H9 (cell line): ENCODE measurements at regions not wholly inside any gene's neighbourhood (a gene's known extent, or its start where the extent isn't known, plus 50 kb on each side); places are given as distances from the start of the nearest gene placed in this dataset.

ENCODE experiments used
- DNase-seq: peaks from one replicate; pipeline ENCODE4 v3.0.0-alpha.2; 2017
- H2AFZ ChIP-seq: one replicate; pipeline ENCODE4 v1.6.1; 2013; ENCODE audit warnings: mild to moderate bottlenecking, low read length, control low read depth, moderate library complexity
- H2AK5ac ChIP-seq: 2 replicates; pipeline ENCODE4 v1.6.1; 2013; ENCODE audit warnings: low read length, control low read depth, mixed read lengths; ENCODE audit not compliant: insufficient read length
- H2BK120ac ChIP-seq: one replicate; pipeline ENCODE4 v1.6.1; 2013; ENCODE audit warnings: low read depth, mild to moderate bottlenecking, low read length, control low read depth, inconsistent platforms; ENCODE audit not compliant: poor library complexity, severe bottlenecking
- H2BK12ac ChIP-seq: 2 replicates; pipeline ENCODE4 v1.6.1; 2013; ENCODE audit warnings: low read length, control low read depth, mixed read lengths, low read depth; ENCODE audit not compliant: insufficient read length
- H2BK15ac ChIP-seq: 2 replicates; pipeline ENCODE4 v1.6.1; 2013; ENCODE audit warnings: low read depth, low read length, control low read depth
- H2BK20ac ChIP-seq: one replicate; pipeline ENCODE4 v1.6.1; 2013; ENCODE audit warnings: low read depth, mild to moderate bottlenecking, low read length, control low read depth, inconsistent platforms; ENCODE audit not compliant: poor library complexity, severe bottlenecking
- H2BK5ac ChIP-seq: 2 replicates; pipeline ENCODE4 v1.6.1; 2013; ENCODE audit warnings: low read length, control low read depth, mixed read lengths; ENCODE audit not compliant: insufficient read length
- H3K14ac ChIP-seq: 2 replicates; pipeline ENCODE4 v1.6.1; 2013; ENCODE audit warnings: low read length, control low read depth; ENCODE audit not compliant: insufficient read depth
- H3K18ac ChIP-seq: 2 replicates; pipeline ENCODE4 v1.6.1; 2013; ENCODE audit warnings: low read depth, mild to moderate bottlenecking, mixed read lengths, low read length, control low read depth; ENCODE audit not compliant: insufficient read length
- H3K23ac ChIP-seq: 2 replicates; pipeline ENCODE4 v1.6.1; 2013; ENCODE audit warnings: low read length, control low read depth, mixed read lengths, low read depth; ENCODE audit not compliant: insufficient read length
- H3K23me2 ChIP-seq: 2 replicates; pipeline ENCODE4 v1.6.1; 2013; ENCODE audit warnings: low read depth, mild to moderate bottlenecking, mixed read lengths, low read length, control low read depth; ENCODE audit not compliant: insufficient read length, poor library complexity, severe bottlenecking
- H3K27ac ChIP-seq: 2 replicates; pipeline ENCODE4 v1.5.1; 2013; ENCODE audit warnings: low read length, control low read depth, mixed read lengths, low read depth; ENCODE audit not compliant: insufficient read length
- H3K27me3 ChIP-seq: 2 replicates; pipeline ENCODE4 v1.6.1; 2013; ENCODE audit warnings: low read length, control low read depth, inconsistent platforms; ENCODE audit not compliant: insufficient read depth
- H3K4ac ChIP-seq: 2 replicates; pipeline ENCODE4 v1.6.1; 2013; ENCODE audit warnings: low read depth, mild to moderate bottlenecking, control low read depth, inconsistent platforms, low read length, moderate library complexity
- H3K4me1 ChIP-seq: 2 replicates; pipeline ENCODE4 v1.6.1; 2013; ENCODE audit warnings: low read length, control low read depth, inconsistent platforms; ENCODE audit not compliant: insufficient read depth
- H3K4me2 ChIP-seq: 2 replicates; pipeline ENCODE4 v1.6.1; 2013; ENCODE audit warnings: low read length, control low read depth, mixed read lengths; ENCODE audit not compliant: insufficient read length, insufficient read depth
- H3K56ac ChIP-seq: 2 replicates; pipeline ENCODE4 v1.6.1; 2013; ENCODE audit warnings: low read depth, mild to moderate bottlenecking, mixed read lengths, low read length, control low read depth; ENCODE audit not compliant: insufficient read length
- H3K79me1 ChIP-seq: 2 replicates; pipeline ENCODE4 v1.6.1; 2013; ENCODE audit warnings: low read depth, mild to moderate bottlenecking, moderate library complexity, low read length, control low read depth, inconsistent platforms; ENCODE audit not compliant: insufficient read depth, poor library complexity, severe bottlenecking
- H3K79me2 ChIP-seq: 2 replicates; pipeline ENCODE4 v1.6.1; 2013; ENCODE audit warnings: low read length, control low read depth, inconsistent platforms; ENCODE audit not compliant: insufficient read depth
- H3K9ac ChIP-seq: 2 replicates; pipeline ENCODE4 v1.6.1; 2013; ENCODE audit warnings: low read length, control low read depth, mixed read lengths; ENCODE audit not compliant: insufficient read length; ENCODE audit errors: extremely low read depth
- H3K9me3 ChIP-seq: one replicate; pipeline ENCODE4 v1.6.1; 2013; ENCODE audit warnings: low read depth, low read length, inconsistent platforms; ENCODE audit not compliant: control insufficient read depth
- H3T11ph ChIP-seq: one replicate; pipeline ENCODE4 v1.6.1; 2013; ENCODE audit warnings: mild to moderate bottlenecking, low read length, control low read depth, inconsistent platforms
- H4K20me1 ChIP-seq: one replicate; pipeline ENCODE4 v1.6.1; 2013; ENCODE audit not compliant: control insufficient read depth, insufficient read length, insufficient read depth
- H4K5ac ChIP-seq: 2 replicates; pipeline ENCODE4 v1.6.1; 2013; ENCODE audit warnings: low read depth, mild to moderate bottlenecking, mixed read lengths, low read length, control low read depth; ENCODE audit not compliant: insufficient read length
- H4K8ac ChIP-seq: replicated peaks from 2 replicates; pipeline ENCODE4 v1.6.1; 2013; ENCODE audit warnings: low read length, control low read depth, mixed read lengths, low read depth; ENCODE audit not compliant: insufficient read length
- H4K91ac ChIP-seq: 2 replicates; pipeline ENCODE4 v1.6.1; 2013; ENCODE audit warnings: low read depth, mild to moderate bottlenecking, moderate library complexity, mixed read lengths, low read length, control low read depth; ENCODE audit not compliant: insufficient read length
- H3K27ac Mint-ChIP-seq, 3 experiments: 2 replicates in 2 of 3; 3 replicates in 1 of 3; pipeline ENCODE4 v1.8.0; 2020 to 2021; ENCODE audit warnings: mixed read lengths in 3 of 3, mild to moderate bottlenecking in 1 of 3, moderate library complexity in 1 of 3
- H3K27me3 Mint-ChIP-seq: 2 replicates; pipeline ENCODE4 v1.8.0; 2021; ENCODE audit warnings: low read depth, mild to moderate bottlenecking, moderate library complexity, mixed read lengths
- H3K36me3 Mint-ChIP-seq, 3 experiments: 2 replicates in 2 of 3; 3 replicates in 1 of 3; pipeline ENCODE4 v1.8.0; 2020 to 2021; ENCODE audit warnings: low read depth in 3 of 3, mixed read lengths in 3 of 3; ENCODE audit not compliant: insufficient read depth in 1 of 3
- H3K4me1 Mint-ChIP-seq, 2 experiments: 2 replicates each; pipeline ENCODE4 v1.8.0; 2020; ENCODE audit warnings: mixed read lengths in 2 of 2
- H3K4me3 Mint-ChIP-seq, 2 experiments: 2 replicates in 1 of 2; 3 replicates in 1 of 2; pipeline ENCODE4 v1.8.0; 2020 to 2021; ENCODE audit warnings: mild to moderate bottlenecking in 2 of 2, mixed read lengths in 2 of 2, moderate library complexity in 1 of 2
- H3K9me3 Mint-ChIP-seq, 2 experiments: 2 replicates in 1 of 2; 3 replicates in 1 of 2; pipeline ENCODE4 v1.8.0; 2020; ENCODE audit warnings: mild to moderate bottlenecking in 2 of 2, mixed read lengths in 2 of 2, moderate library complexity in 1 of 2
- CTCF ChIP-seq: fragments of 200-600 bp; sonication (generic); conservative IDR thresholded peaks from 3 replicates; pipeline ENCODE4 v1.8.0; 2021; ENCODE audit warnings: antibody characterized with exemption, mild to moderate bottlenecking
- WGBS: extraction: QIAGEN DNeasy Blood & Tissue Kit; methylation state at CpG from one replicate; pipeline ENCODE4 v1.1.7; 2013; ENCODE audit warnings: missing lambda C conversion rate, low lambda C conversion rate, mixed read lengths; ENCODE audit not compliant: insufficient read length; ENCODE audit errors: extremely low coverage; 5-methylcytosine and 5-hydroxymethylcytosine counted together

- H3K9ac ChIP-seq, result no peak overlapping the region
- no peak overlapping the region for H3K27ac ChIP-seq
- H2BK20ac ChIP-seq, result no peak overlapping the region
- no peak overlapping the region for H2BK120ac ChIP-seq
- H3K4me1 Mint-ChIP-seq, result no peaks in the 10 kb centered on the region
- H3K4me3 Mint-ChIP-seq, result no peak overlapping the region
- no peak overlapping the region for H4K5ac ChIP-seq
- H3K4me1 ChIP-seq, result no peaks in the 10 kb centered on the region
- H3K4me2 ChIP-seq, result no peak overlapping the region
- H3K23ac ChIP-seq, result no peak overlapping the region
- no peak overlapping the region for H3K18ac ChIP-seq
- TF ChIP-seq CTCF, result no peak
- no peaks in the 10 kb centered on the region for H3K27me3 ChIP-seq
- no peaks in the 10 kb centered on the region for H3K79me1 ChIP-seq
- H3K79me2 ChIP-seq, result no peaks in the 10 kb centered on the region
- no peaks in the 10 kb centered on the region for H3K27me3 Mint-ChIP-seq
- no peaks in the 10 kb centered on the region for H3K23me2 ChIP-seq
- no peak overlapping the region for H3K4ac ChIP-seq
- no peak overlapping the region for H3K27ac Mint-ChIP-seq
- H3K36me3 Mint-ChIP-seq, result no peaks in the 10 kb centered on the region
- no peak overlapping the region for H2BK12ac ChIP-seq
- no peak overlapping the region for H2BK5ac ChIP-seq
- DNase-seq, result no peak
- H3K14ac ChIP-seq, result no peak overlapping the region
- no peak overlapping the region for H4K8ac ChIP-seq
- WGBS, result no CpG with 5 or more reads among the region's 3 CpGs
- no peaks in the 10 kb centered on the region for H4K20me1 ChIP-seq
- H2BK15ac ChIP-seq, result no peak overlapping the region
- H2AK5ac ChIP-seq, result no peak overlapping the region
- no peak overlapping the region for H3K56ac ChIP-seq
- H2AFZ ChIP-seq, result no peak overlapping the region
- no peaks in the 10 kb centered on the region for H3K9me3 ChIP-seq
- no peak overlapping the region for H3T11ph ChIP-seq
- no peak overlapping the region for H4K91ac ChIP-seq
- H3K9me3 Mint-ChIP-seq, result no peaks in the 10 kb centered on the region
Measured at GRCh38 chr4:80139671-80140070, 57.6 kb upstream of the PRDM8 start.
